Colon (tissue), 2 donors: ENCODE measurements at regions not wholly inside any gene's neighbourhood (a gene's known extent, or its start where the extent isn't known, plus 50 kb on each side); places are given as distances from the start of the nearest gene placed in this dataset.

Source experiments
- FAIRE-seq: peaks from 2 replicates; lab custom pipeline; 2012; peaks lifted over from hg19 to GRCh38; lab: Jason Lieb, UNC
- donor health status: control.
- donor health status: control.

GRCh38 chr15:91741986-91742385 is 111.5 kb upstream of the SLCO3A1 start:
- FAIRE-seq, result no peak

GRCh38 chr15:91751611-91752010 is 101.9 kb upstream of the SLCO3A1 start:
- no peak for FAIRE-seq

- FAIRE-seq, result no peak
Observed at GRCh38 chr15:91752081-91752785, 101.3 kb upstream of the SLCO3A1 start.

GRCh38 chr15:91759560-91759959 is 93.9 kb upstream of the SLCO3A1 start:
- FAIRE-seq, result no peak

GRCh38 chr15:91765660-91766059 is 87.8 kb upstream of the SLCO3A1 start:
- FAIRE-seq, result no peak

- no peak for FAIRE-seq
Observed at GRCh38 chr15:91769476-91769875, 84.0 kb upstream of the SLCO3A1 start.

- no peak for FAIRE-seq
Observed at GRCh38 chr15:91769894-91770293, 83.6 kb upstream of the SLCO3A1 start.

GRCh38 chr15:91776104-91776503 is 77.4 kb upstream of the SLCO3A1 start:
- no peak for FAIRE-seq

- FAIRE-seq, result no peak
Observed at GRCh38 chr15:91779960-91780359, 73.5 kb upstream of the SLCO3A1 start.

GRCh38 chr15:91780387-91780786 is 73.1 kb upstream of the SLCO3A1 start:
- no peak for FAIRE-seq

GRCh38 chr15:91782221-91782620 is 71.3 kb upstream of the SLCO3A1 start:
- no peak for FAIRE-seq

- FAIRE-seq, result no peak
Observed at GRCh38 chr15:91783008-91783407, 70.5 kb upstream of the SLCO3A1 start.

GRCh38 chr15:91783451-91783850 is 70.1 kb upstream of the SLCO3A1 start:
- no peak for FAIRE-seq

GRCh38 chr15:91784973-91785709 is 68.4 kb upstream of the SLCO3A1 start:
- FAIRE-seq, result no peak

- no peak for FAIRE-seq
Observed at GRCh38 chr15:91787198-91787597, 66.3 kb upstream of the SLCO3A1 start.

GRCh38 chr15:91789136-91789535 is 64.4 kb upstream of the SLCO3A1 start:
- FAIRE-seq, result no peak

- no peak for FAIRE-seq
Observed at GRCh38 chr15:91790836-91791235, 62.7 kb upstream of the SLCO3A1 start.

- no peak for FAIRE-seq
Observed at GRCh38 chr15:91793771-91794170, 59.7 kb upstream of the SLCO3A1 start.

- FAIRE-seq, result no peak
Observed at GRCh38 chr15:91795235-91795634, 58.3 kb upstream of the SLCO3A1 start.

- no peak for FAIRE-seq
Observed at GRCh38 chr15:91801836-91802534, 51.5 kb upstream of the SLCO3A1 start.

GRCh38 chr15:91803260-91803659 is 50.2 kb upstream of the SLCO3A1 start:
- no peak for FAIRE-seq
